ENCODE measurements at regions not wholly inside any gene's neighbourhood (a gene's known extent, or its start where the extent isn't known, plus 50 kb on each side); places are given as distances from the start of the nearest gene placed in this dataset.

DNA sequence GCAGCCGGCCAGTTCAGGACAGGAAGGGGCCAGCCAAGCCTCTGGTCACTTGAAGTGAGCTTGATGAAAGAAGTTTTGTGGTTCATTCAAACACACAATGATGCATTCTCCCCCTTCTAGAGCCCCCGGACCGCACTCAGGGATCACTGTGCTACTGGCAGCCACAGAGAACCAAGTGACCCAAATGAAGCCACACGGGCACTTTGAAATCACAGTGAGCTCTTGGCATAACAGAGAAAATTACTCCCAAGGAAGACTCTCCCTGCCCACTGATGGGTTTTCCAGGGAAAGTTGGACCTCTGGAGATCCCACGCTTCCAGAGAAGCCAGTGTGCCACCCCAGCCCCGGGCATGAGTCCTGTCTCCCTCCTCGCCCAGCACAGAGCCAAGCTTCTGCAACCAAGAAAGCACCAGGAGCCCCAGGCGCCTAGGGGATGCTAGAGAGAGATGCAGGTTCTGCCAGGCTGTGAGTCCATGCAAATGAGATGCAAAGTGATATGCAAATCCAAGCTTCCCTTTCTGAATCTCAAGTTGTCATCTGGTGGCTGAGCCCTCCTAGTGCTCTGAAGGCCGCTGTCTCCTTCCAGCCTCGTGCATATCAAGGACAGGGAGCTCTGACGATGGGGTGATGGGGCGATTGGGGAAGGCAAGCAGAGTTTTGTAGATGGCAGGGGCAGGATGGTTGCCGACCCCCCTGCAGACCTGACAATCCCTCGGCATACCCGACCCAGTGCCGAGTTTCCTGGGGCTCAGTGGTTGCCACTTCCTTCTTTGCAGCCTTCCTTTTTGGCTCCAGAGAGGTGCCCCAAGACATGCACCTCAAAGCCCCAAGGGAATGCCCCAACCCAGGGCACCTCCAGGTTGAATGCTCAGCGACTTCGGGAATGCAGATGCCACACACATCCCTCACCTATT, 59.7 kb upstream of the TNRC6C start:
- TF ChIP-seq TAF1 (IDR thresholded peaks at IDR 0.05; ENCODE audit: low read depth) (no peak), YY1 (IDR thresholded peaks at IDR 0.05; ENCODE audit: low read depth) (no peak), FOXM1 (IDR thresholded peaks at IDR 0.05; ENCODE audit: borderline replicate concordance, low read depth) (no peak), CREB1 (IDR thresholded peaks at IDR 0.05; ENCODE audit: low read depth) (no peak), ZBTB7A (IDR thresholded peaks at IDR 0.05; ENCODE audit: low read depth) (no peak), EP300 (IDR thresholded peaks at IDR 0.05; ENCODE audit: borderline replicate concordance) (no peak), NFIC (IDR thresholded peaks at IDR 0.05) (no peak), CEBPB (IDR thresholded peaks at IDR 0.05) (no peak), TCF12 (IDR thresholded peaks at IDR 0.05; ENCODE audit: low read depth) (no peak)
- TF ChIP-seq, protein P1, sequence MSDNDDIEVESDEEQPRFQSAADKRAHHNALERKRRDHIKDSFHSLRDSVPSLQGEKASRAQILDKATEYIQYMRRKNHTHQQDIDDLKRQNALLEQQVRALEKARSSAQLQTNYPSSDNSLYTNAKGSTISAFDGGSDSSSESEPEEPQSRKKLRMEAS (IDR thresholded peaks at IDR 0.05), result no peak
- TF ChIP-seq, protein P2, sequence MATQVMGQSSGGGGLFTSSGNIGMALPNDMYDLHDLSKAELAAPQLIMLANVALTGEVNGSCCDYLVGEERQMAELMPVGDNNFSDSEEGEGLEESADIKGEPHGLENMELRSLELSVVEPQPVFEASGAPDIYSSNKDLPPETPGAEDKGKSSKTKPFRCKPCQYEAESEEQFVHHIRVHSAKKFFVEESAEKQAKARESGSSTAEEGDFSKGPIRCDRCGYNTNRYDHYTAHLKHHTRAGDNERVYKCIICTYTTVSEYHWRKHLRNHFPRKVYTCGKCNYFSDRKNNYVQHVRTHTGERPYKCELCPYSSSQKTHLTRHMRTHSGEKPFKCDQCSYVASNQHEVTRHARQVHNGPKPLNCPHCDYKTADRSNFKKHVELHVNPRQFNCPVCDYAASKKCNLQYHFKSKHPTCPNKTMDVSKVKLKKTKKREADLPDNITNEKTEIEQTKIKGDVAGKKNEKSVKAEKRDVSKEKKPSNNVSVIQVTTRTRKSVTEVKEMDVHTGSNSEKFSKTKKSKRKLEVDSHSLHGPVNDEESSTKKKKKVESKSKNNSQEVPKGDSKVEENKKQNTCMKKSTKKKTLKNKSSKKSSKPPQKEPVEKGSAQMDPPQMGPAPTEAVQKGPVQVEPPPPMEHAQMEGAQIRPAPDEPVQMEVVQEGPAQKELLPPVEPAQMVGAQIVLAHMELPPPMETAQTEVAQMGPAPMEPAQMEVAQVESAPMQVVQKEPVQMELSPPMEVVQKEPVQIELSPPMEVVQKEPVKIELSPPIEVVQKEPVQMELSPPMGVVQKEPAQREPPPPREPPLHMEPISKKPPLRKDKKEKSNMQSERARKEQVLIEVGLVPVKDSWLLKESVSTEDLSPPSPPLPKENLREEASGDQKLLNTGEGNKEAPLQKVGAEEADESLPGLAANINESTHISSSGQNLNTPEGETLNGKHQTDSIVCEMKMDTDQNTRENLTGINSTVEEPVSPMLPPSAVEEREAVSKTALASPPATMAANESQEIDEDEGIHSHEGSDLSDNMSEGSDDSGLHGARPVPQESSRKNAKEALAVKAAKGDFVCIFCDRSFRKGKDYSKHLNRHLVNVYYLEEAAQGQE (IDR thresholded peaks at IDR 0.05; ENCODE audit: low read depth), result no peak
- TF ChIP-seq, protein P3, sequence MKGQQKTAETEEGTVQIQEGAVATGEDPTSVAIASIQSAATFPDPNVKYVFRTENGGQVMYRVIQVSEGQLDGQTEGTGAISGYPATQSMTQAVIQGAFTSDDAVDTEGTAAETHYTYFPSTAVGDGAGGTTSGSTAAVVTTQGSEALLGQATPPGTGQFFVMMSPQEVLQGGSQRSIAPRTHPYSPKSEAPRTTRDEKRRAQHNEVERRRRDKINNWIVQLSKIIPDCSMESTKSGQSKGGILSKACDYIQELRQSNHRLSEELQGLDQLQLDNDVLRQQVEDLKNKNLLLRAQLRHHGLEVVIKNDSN (IDR thresholded peaks at IDR 0.05), result no peak

All from Ishikawa (cell line).